Upper lobe of left lung (tissue), 6 donors: ENCODE measurements at regions not wholly inside any gene's neighbourhood (a gene's known extent, or its start where the extent isn't known, plus 50 kb on each side); places are given as distances from the start of the nearest gene placed in this dataset.

Experiments used
- ATAC-seq, 2 donors: fragments of 200-7000 bp; cut with Tn5 transposase; one replicate each; pipeline ENCODE4 v1.9.1; 2022; ENCODE audit warnings: mild to moderate bottlenecking in 2 of 2, moderate library complexity in 2 of 2; ENCODE audit not compliant: low FRiP score in 2 of 2
- DNase-seq, 2 donors: peaks; one replicate each; pipeline ENCODE4 v3.0.0-alpha.2; 2019 to 2020
- H3K27ac ChIP-seq, 4 donors: fragments of 200-600 bp; sonication (generic); one replicate each; pipeline ENCODE4 v1.5.1; 2016 to 2019
- H3K27me3 ChIP-seq, 4 donors: fragments of 200-600 bp; sonication (generic); one replicate each; pipeline ENCODE4 v1.5.1; 2017 to 2019
- H3K36me3 ChIP-seq, 4 donors: fragments of 200-600 bp; sonication (generic); one replicate each; pipeline ENCODE4 v1.5.1; 2016 to 2019
- H3K4me1 ChIP-seq, 4 donors: fragments of 200-600 bp; sonication (generic); one replicate each; pipeline ENCODE4 v1.5.1; 2018 to 2019
- H3K4me3 ChIP-seq, 4 donors: fragments of 200-600 bp; sonication (generic); one replicate each; pipeline ENCODE4 v1.5.1; 2017 to 2019; ENCODE audit warnings: mild to moderate bottlenecking in 2 of 4, moderate library complexity in 1 of 4
- H3K9me3 ChIP-seq, 4 donors: fragments of 200-600 bp; sonication (generic); one replicate each; pipeline ENCODE4 v1.5.1; 2018 to 2019
- EP300 ChIP-seq, 4 donors: sonication (generic); formaldehyde crosslinking; IDR thresholded peaks; one replicate each; pipeline ENCODE4 v1.5.1; 2017; ENCODE audit warnings: antibody characterized with exemption in 4 of 4, control low read depth in 2 of 4
- POLR2A ChIP-seq, 4 donors: fragments of 450-650 bp; IDR thresholded peaks; one replicate each; pipeline ENCODE4 v1.5.1; 2016 to 2017; ENCODE audit warnings: antibody characterized with exemption in 4 of 4, mild to moderate bottlenecking in 2 of 4
- POLR2AphosphoS5 ChIP-seq, 2 donors: sonication (generic); formaldehyde crosslinking; IDR thresholded peaks; one replicate each; pipeline ENCODE4 v1.5.1; 2017; ENCODE audit warnings: antibody characterized with exemption in 2 of 2
- WGBS, 2 donors: methylation state at CpG; one replicate each; pipeline ENCODE4 v1.1.5; 2017 to 2018; 5-methylcytosine and 5-hydroxymethylcytosine counted together
- TF ChIP-seq, protein P1 (sequence below), 6 experiments: fragments of 450-650 bp in 4 of 6; fragments of 200-600 bp in 2 of 6; sonication (generic) in 2 of 6; IDR thresholded peaks; one replicate each; pipeline ENCODE4 v1.5.1; 2016 to 2019; ENCODE audit warnings: antibody characterized with exemption in 6 of 6
- donor health status: DM: no; HTN: no; CAD: no; lungs with moderate emphysema.
- donor health status: DM: no; HTN: yes; CAD: no; lungs with severe emphysema.

DNA sequence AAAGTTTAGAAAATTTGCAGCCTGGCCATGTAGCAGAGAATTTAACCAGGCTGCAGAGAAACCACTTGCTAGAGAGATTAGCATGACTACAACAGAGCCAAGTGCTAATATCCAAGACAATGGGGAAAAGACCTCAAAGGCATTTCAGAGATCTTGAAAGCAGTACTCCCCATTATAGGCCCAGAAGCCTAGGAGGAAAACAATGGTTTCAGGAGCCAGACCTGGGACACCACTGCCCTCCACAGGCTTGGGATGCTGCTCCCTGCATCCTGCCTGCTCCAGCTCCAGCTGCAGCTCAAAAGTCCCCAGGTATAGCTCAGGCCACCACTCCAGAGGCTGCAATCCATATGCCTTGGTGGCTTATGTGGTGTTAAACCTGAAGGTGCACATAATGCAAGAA is 101.5 kb upstream of the TMEM72 start:
- Histone ChIP-seq H3K9me3 (no peaks in the 10 kb centered on the region), H3K4me1 (no peaks in the 10 kb centered on the region), H3K36me3 (no peaks in the 10 kb centered on the region), H3K27me3 (no peaks in the 10 kb centered on the region), H3K27ac (no peak overlapping the region), H3K4me3 (no peak overlapping the region)
- no peak for DNase-seq
- TF ChIP-seq POLR2A (IDR thresholded peaks at IDR 0.05) (no peak), POLR2AphosphoS5 (IDR thresholded peaks at IDR 0.05) (no peak), EP300 (IDR thresholded peaks at IDR 0.05) (no peak)
- TF ChIP-seq, protein P1, sequence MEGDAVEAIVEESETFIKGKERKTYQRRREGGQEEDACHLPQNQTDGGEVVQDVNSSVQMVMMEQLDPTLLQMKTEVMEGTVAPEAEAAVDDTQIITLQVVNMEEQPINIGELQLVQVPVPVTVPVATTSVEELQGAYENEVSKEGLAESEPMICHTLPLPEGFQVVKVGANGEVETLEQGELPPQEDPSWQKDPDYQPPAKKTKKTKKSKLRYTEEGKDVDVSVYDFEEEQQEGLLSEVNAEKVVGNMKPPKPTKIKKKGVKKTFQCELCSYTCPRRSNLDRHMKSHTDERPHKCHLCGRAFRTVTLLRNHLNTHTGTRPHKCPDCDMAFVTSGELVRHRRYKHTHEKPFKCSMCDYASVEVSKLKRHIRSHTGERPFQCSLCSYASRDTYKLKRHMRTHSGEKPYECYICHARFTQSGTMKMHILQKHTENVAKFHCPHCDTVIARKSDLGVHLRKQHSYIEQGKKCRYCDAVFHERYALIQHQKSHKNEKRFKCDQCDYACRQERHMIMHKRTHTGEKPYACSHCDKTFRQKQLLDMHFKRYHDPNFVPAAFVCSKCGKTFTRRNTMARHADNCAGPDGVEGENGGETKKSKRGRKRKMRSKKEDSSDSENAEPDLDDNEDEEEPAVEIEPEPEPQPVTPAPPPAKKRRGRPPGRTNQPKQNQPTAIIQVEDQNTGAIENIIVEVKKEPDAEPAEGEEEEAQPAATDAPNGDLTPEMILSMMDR (IDR thresholded peaks at IDR 0.05): no peak
- ATAC-seq: no peak

DNA sequence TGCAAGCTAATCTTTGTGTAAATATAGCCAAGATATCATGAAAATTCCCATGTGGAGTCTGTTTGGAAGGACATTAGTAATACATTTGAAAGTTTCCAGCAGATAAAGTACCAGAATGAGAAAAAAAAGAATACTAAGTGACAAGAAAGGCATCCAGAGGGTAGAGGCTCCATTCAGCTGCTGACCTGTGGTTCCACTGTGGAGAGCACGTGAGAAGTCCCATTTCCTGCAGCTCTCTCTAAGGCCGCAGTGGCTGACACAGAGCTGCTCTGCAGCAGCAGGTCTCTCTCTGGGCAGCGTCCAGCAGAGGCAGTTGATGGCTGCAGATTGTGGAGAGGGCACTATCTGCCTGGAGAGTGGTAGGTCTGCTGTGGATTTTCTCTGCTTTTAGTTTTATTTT is 100.1 kb upstream of the TMEM72 start:
- Histone ChIP-seq H3K9me3 (no peaks in the 10 kb centered on the region), H3K27me3 (no peaks in the 10 kb centered on the region), H3K36me3 (no peaks in the 10 kb centered on the region), H3K4me1 (no peaks in the 10 kb centered on the region), H3K4me3 (no peak overlapping the region), H3K27ac (no peak overlapping the region)
- 18 to 43% methylated on average over 3 of the region's 3 CpGs for WGBS, 2 donors
- ATAC-seq: no peak
- TF ChIP-seq, protein P1 (IDR thresholded peaks at IDR 0.05): no peak
- TF ChIP-seq POLR2A (IDR thresholded peaks at IDR 0.05) (no peak), EP300 (IDR thresholded peaks at IDR 0.05) (no peak), POLR2AphosphoS5 (IDR thresholded peaks at IDR 0.05) (no peak)
- no peak for DNase-seq

DNA sequence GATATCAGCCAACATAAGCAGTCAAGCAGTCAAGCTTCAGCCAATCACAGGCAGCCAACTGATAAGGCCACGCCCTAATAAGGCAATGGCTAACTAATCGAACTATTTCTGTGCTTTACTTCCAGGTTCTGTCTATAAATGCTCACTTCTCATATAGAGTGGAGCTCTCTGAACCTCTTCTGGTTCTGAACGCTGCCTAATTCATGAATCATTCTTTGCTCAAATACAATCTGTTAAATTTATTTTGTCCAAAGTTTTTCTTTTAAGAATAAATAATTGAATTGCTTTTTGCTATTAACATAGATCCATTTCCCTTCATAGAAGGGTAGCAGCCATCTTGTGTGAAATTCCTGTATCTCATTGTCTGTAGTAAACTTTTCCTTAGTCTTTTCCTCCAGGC is 97.9 kb upstream of the TMEM72 start:
- TF ChIP-seq, protein P1 (IDR thresholded peaks at IDR 0.05): no peak
- no peak for TF ChIP-seq EP300 (IDR thresholded peaks at IDR 0.05)
- no peak for TF ChIP-seq POLR2A (IDR thresholded peaks at IDR 0.05)
- no peak for TF ChIP-seq POLR2AphosphoS5 (IDR thresholded peaks at IDR 0.05)
- DNase-seq: no peak
- Histone ChIP-seq H3K9me3 (no peaks in the 10 kb centered on the region), H3K27me3 (no peaks in the 10 kb centered on the region), H3K36me3 (no peaks in the 10 kb centered on the region), H3K27ac (no peak overlapping the region), H3K4me1 (no peaks in the 10 kb centered on the region), H3K4me3 (no peak overlapping the region)
- 90 to 93% methylated on average over 3 of the region's 3 CpGs for WGBS, 2 donors
- ATAC-seq: no peak

DNA sequence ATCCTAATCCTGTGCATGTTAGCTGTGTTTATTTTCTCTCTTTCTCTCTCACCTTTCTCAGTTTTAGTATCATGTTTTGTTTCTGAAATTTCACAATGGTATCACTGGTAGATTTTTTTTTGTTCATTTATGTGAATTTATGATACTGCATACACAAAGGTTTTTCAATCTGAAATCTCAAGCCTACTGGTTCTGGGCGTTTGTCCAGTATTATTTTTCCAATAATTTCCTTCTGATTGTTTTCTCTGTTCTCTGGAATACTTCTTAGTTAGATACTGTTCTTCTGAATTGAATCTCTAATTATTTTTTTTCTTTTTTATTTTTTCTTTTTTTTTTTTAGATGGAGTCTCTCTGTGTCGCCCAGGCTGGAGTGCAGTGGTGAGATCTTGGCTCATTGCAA is 96.2 kb upstream of the TMEM72 start:
- no peak overlapping the region for H3K27ac ChIP-seq
- TF ChIP-seq POLR2AphosphoS5 (IDR thresholded peaks at IDR 0.05) (no peak), EP300 (IDR thresholded peaks at IDR 0.05) (no peak), POLR2A (IDR thresholded peaks at IDR 0.05) (no peak)
- TF ChIP-seq, protein P1 (IDR thresholded peaks at IDR 0.05): no peak
- no peaks in the 10 kb centered on the region for H3K4me1 ChIP-seq
- ATAC-seq: no peak
- H3K4me3 ChIP-seq: no peak overlapping the region
- no peaks in the 10 kb centered on the region for H3K9me3 ChIP-seq
- no peak for DNase-seq
- 91 to 97% methylated on average over 2 of the region's 2 CpGs for WGBS, 2 donors
- H3K27me3 ChIP-seq: no peaks in the 10 kb centered on the region
- H3K36me3 ChIP-seq: no peaks in the 10 kb centered on the region

DNA sequence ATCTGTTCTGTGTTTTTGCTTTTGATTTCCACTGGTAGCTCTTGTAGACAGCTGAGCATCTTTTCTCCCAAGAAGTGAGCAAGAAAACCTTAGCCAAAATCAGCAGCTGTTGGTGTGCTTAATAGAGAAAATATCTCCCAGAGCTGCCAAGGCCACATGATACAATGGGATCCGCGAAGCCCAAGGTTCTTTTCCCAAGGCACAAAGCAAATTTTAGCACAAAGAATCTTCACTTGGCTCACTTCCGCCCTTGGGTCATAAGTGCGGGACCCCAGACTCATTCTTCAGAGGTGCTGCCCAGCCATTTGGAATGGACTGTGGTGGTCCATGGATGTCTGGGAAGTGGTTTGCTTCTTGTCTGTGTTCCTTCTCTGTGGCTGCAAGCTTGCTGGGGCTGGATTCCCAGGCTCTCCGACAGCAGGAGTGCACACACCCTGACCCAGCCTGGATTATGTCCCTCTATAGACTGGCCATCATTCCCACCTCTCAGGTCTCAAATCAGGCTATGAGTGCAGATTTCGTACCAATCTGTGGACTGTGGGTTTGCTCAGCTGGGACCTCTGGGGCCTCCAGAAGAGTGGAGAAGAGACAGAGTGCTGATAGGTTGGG is 93.0 kb upstream of the TMEM72 start:
- H3K9me3 ChIP-seq: no peaks in the 10 kb centered on the region
- WGBS, 2 donors: 92 to 94% methylated on average over 6 of the region's 6 CpGs
- ATAC-seq (no peak), DNase-seq (no peak)
- no peaks in the 10 kb centered on the region for H3K36me3 ChIP-seq
- no peak for TF ChIP-seq EP300 (IDR thresholded peaks at IDR 0.05)
- TF ChIP-seq POLR2AphosphoS5 (IDR thresholded peaks at IDR 0.05): no peak
- no peak for TF ChIP-seq POLR2A (IDR thresholded peaks at IDR 0.05)
- TF ChIP-seq, protein P1 (IDR thresholded peaks at IDR 0.05): no peak
- H3K27me3 ChIP-seq: no peaks in the 10 kb centered on the region
- no peak overlapping the region for H3K4me3 ChIP-seq
- H3K27ac ChIP-seq: no peak overlapping the region
- no peaks in the 10 kb centered on the region for H3K4me1 ChIP-seq
